Suprapubic skin (tissue), 4 donors: ENCODE measurements at regions not wholly inside any gene's neighbourhood (a gene's known extent, or its start where the extent isn't known, plus 50 kb on each side); places are given as distances from the start of the nearest gene placed in this dataset.

Source experiments
- DNase-seq, 2 donors: peaks; one replicate each; pipeline ENCODE4 v3.0.0-alpha.2; 2019; ENCODE audit warnings: low spot score in 2 of 2
- H3K27ac ChIP-seq: fragments of 200-600 bp; sonication (generic); one replicate; pipeline ENCODE4 v1.5.1; 2019
- H3K27me3 ChIP-seq: fragments of 200-600 bp; sonication (generic); one replicate; pipeline ENCODE4 v1.5.1; 2019
- H3K36me3 ChIP-seq: fragments of 200-600 bp; sonication (generic); one replicate; pipeline ENCODE4 v1.5.1; 2019
- H3K4me1 ChIP-seq: fragments of 200-600 bp; sonication (generic); one replicate; pipeline ENCODE4 v1.5.1; 2019
- H3K4me3 ChIP-seq: fragments of 200-600 bp; sonication (generic); one replicate; pipeline ENCODE4 v1.5.1; 2019; ENCODE audit warnings: mild to moderate bottlenecking
- H3K9me3 ChIP-seq: fragments of 200-600 bp; sonication (generic); one replicate; pipeline ENCODE4 v1.5.1; 2019
- EP300 ChIP-seq: sonication (generic); formaldehyde crosslinking; IDR thresholded peaks from one replicate; pipeline ENCODE4 v1.6.1; 2017; ENCODE audit warnings: antibody characterized with exemption
- POLR2A ChIP-seq, 2 donors: fragments of 450-650 bp; IDR thresholded peaks; one replicate each; pipeline ENCODE4 v1.6.1; 2017; ENCODE audit warnings: antibody characterized with exemption in 2 of 2, mild to moderate bottlenecking in 2 of 2, moderate library complexity in 2 of 2
- POLR2AphosphoS5 ChIP-seq, 3 donors: sonication (generic); formaldehyde crosslinking; IDR thresholded peaks; one replicate each; pipeline ENCODE4 v1.6.1; 2017; ENCODE audit warnings: antibody characterized with exemption in 3 of 3
- WGBS: methylation state at CpG from one replicate; pipeline ENCODE4 v1.1.5; 2018; 5-methylcytosine and 5-hydroxymethylcytosine counted together
- TF ChIP-seq, protein P1 (sequence below), 2 donors: fragments of 200-600 bp in 1 of 2; fragments of 450-650 bp in 1 of 2; sonication (generic) in 1 of 2; IDR thresholded peaks; one replicate each; pipeline ENCODE4 v1.5.1; 2016 to 2019; ENCODE audit warnings: antibody characterized with exemption in 2 of 2, mild to moderate bottlenecking in 1 of 2, moderate library complexity in 1 of 2

DNA sequence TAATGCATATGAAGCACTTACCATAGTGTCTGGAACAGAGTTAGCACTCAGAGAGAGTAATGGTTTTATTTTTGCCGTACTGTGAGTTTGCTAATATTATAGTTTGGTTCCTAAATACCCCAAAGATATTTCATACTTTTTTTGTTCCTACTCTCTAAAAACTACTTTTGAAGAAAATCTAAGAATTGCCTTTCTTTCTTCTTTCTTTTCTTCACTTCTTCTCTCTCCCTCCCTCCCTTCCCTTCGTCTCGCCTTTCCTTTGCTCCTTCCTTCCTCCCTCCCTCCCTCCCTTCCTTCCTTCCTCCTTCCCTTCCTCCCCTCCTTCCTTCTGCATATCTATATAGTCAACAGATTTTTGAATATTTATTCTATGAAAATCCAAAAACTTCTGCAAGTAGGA, 351.7 kb upstream of the RSPO3 start:
- 76% methylated on average over 3 of the region's 3 CpGs for WGBS
- no peak overlapping the region for H3K27ac ChIP-seq
- no peak for DNase-seq
- H3K27me3 ChIP-seq = no peaks in the 10 kb centered on the region
- H3K36me3 ChIP-seq = no peaks in the 10 kb centered on the region
- TF ChIP-seq POLR2AphosphoS5 (IDR thresholded peaks at IDR 0.05) (no peak), EP300 (no peak), POLR2A (IDR thresholded peaks at IDR 0.05) (no peak)
- TF ChIP-seq, protein P1, sequence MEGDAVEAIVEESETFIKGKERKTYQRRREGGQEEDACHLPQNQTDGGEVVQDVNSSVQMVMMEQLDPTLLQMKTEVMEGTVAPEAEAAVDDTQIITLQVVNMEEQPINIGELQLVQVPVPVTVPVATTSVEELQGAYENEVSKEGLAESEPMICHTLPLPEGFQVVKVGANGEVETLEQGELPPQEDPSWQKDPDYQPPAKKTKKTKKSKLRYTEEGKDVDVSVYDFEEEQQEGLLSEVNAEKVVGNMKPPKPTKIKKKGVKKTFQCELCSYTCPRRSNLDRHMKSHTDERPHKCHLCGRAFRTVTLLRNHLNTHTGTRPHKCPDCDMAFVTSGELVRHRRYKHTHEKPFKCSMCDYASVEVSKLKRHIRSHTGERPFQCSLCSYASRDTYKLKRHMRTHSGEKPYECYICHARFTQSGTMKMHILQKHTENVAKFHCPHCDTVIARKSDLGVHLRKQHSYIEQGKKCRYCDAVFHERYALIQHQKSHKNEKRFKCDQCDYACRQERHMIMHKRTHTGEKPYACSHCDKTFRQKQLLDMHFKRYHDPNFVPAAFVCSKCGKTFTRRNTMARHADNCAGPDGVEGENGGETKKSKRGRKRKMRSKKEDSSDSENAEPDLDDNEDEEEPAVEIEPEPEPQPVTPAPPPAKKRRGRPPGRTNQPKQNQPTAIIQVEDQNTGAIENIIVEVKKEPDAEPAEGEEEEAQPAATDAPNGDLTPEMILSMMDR (IDR thresholded peaks at IDR 0.05) = no peak
- H3K4me3 ChIP-seq = no peak overlapping the region
- no peaks in the 10 kb centered on the region for H3K4me1 ChIP-seq
- no peaks in the 10 kb centered on the region for H3K9me3 ChIP-seq

DNA sequence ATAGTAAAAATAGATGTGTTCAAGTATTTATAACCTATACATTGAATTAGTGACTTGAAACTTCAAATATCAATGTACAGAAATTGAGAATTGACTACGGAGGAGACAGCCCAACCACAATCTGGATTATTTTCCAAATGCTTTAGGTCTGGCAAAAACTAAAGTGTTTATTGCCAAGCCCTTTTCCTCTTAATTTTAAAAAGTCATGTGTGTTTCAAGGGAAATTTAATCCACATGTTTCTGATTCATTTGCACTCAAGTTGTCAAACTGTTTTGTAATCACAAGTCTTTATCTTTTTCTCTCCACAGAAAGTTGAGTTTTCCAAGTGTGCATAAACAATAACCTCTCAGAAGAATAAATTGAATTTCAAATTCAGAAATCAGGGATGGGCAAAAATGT, 350.8 kb upstream of the RSPO3 start:
- no peak for TF ChIP-seq POLR2AphosphoS5 (IDR thresholded peaks at IDR 0.05)
- TF ChIP-seq POLR2A (IDR thresholded peaks at IDR 0.05) = no peak
- no peak for TF ChIP-seq EP300
- TF ChIP-seq, protein P1 (IDR thresholded peaks at IDR 0.05) = no peak
- H3K36me3 ChIP-seq = no peaks in the 10 kb centered on the region
- no peak for DNase-seq
- no peaks in the 10 kb centered on the region for H3K27me3 ChIP-seq
- no peak overlapping the region for H3K4me3 ChIP-seq
- 59% methylated on average over 1 of the region's 1 CpG for WGBS
- H3K4me1 ChIP-seq = no peaks in the 10 kb centered on the region
- H3K27ac ChIP-seq = no peak overlapping the region
- H3K9me3 ChIP-seq = no peaks in the 10 kb centered on the region

DNA sequence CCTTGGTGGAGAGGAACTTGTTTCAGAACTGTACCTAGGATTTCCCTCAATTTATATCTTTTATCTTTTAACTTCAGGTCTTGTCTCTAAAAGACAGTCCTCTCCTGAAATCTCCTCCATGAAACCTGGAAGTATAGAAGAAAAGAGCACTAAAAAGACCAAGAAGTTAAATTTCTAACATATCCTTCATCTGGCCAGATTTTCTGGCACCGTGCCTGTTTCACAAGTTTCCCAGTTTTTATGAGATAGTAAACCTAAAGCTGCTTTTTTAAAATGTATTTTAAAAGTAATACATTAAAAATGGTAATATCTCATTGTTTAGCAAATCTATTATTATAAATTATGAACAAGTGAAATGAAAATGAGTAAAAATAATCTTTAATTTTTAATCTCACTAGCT, 348.3 kb upstream of the RSPO3 start:
- no peak overlapping the region for H3K27ac ChIP-seq
- WGBS = 43% methylated on average over 1 of the region's 1 CpG
- H3K4me3 ChIP-seq = no peak overlapping the region

DNA sequence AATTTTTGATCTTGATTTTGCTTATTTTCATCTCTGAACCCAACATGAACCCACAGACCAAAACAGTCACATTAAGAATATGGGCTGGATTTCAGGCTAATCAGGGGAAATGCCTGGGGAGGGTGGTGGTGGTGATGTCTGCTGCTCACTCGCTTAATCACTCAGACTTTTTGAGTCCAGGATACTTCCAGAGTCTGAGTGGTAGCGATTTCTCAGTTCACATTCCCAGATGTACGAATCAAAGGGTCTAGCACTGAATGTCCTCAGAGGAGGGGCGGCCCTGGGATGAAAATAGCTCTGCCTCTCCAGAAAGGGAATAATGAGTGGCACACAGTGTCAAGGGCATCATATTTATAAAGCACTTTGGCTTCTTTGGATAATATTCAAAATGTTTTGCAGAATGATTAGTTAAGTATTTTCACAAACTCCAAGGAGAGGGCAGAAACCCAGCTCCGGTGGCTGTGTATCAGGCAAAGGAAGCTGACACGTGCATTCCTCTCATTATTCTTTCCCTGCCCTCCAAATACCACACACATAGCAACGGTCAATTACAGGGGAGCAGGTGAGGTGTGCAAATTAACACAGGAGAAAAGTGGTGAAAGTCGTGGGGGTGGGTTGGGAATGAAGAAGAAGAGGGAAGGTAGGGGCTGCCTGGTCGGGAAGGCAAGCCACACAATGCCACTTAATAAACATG, 345.2 kb upstream of the RSPO3 start:
- Histone ChIP-seq H3K27ac (no peak overlapping the region), H3K27me3 (no peaks in the 10 kb centered on the region), H3K36me3 (no peaks in the 10 kb centered on the region), H3K4me1 (no peaks in the 10 kb centered on the region), H3K4me3 (no peak overlapping the region), H3K9me3 (no peaks in the 10 kb centered on the region)
- TF ChIP-seq POLR2AphosphoS5 (IDR thresholded peaks at IDR 0.05) (no peak), POLR2A (IDR thresholded peaks at IDR 0.05) (no peak), EP300 (peak; percentile 43)
- TF ChIP-seq, protein P1 (IDR thresholded peaks at IDR 0.05) = no peak
- 38% methylated on average over 9 of the region's 9 CpGs for WGBS
- no peak for DNase-seq

More for the DNA sequence above, 348.3 kb upstream of the RSPO3 start:
- TF ChIP-seq EP300 = no peak
- TF ChIP-seq POLR2AphosphoS5 (IDR thresholded peaks at IDR 0.05) = no peak
- TF ChIP-seq, protein P1 (IDR thresholded peaks at IDR 0.05) = no peak
- TF ChIP-seq POLR2A (IDR thresholded peaks at IDR 0.05) = no peak
- Histone ChIP-seq H3K4me1 (no peaks in the 10 kb centered on the region), H3K27me3 (no peaks in the 10 kb centered on the region), H3K9me3 (no peaks in the 10 kb centered on the region), H3K36me3 (no peaks in the 10 kb centered on the region)
- no peak for DNase-seq

DNA sequence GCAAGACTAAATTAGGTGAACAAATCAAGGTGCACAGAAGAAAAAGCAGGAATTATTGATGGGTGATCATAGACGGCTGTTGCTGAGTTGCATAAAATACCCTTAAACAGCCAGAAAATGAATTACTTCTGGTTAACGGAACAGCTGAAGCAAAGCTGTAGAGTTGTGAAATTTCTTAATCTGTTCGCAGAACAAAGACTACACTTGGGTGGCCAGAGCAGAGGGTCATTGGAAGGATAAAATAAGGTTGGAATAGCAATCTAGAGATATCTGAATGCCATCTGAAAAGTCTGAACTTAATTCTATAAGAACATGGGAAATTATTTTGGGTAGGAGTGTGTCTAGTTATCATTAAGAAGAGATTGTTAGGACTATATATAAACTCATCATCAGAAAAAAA, 339.1 kb upstream of the RSPO3 start:
- H3K27ac ChIP-seq = no peak overlapping the region
- H3K4me3 ChIP-seq = no peak overlapping the region
- H3K9me3 ChIP-seq = no peaks in the 10 kb centered on the region
- DNase-seq = no peak
- H3K4me1 ChIP-seq = no peaks in the 10 kb centered on the region
- H3K27me3 ChIP-seq = no peaks in the 10 kb centered on the region
- TF ChIP-seq EP300 (no peak), POLR2AphosphoS5 (IDR thresholded peaks at IDR 0.05) (no peak), POLR2A (IDR thresholded peaks at IDR 0.05) (no peak)
- TF ChIP-seq, protein P1 (IDR thresholded peaks at IDR 0.05) = no peak
- H3K36me3 ChIP-seq = no peaks in the 10 kb centered on the region
- 69% methylated on average over 3 of the region's 3 CpGs for WGBS
